ENCODE measurements at regions not wholly inside any gene's neighbourhood (a gene's known extent, or its start where the extent isn't known, plus 50 kb on each side); places are given as distances from the start of the nearest gene placed in this dataset.

DNA sequence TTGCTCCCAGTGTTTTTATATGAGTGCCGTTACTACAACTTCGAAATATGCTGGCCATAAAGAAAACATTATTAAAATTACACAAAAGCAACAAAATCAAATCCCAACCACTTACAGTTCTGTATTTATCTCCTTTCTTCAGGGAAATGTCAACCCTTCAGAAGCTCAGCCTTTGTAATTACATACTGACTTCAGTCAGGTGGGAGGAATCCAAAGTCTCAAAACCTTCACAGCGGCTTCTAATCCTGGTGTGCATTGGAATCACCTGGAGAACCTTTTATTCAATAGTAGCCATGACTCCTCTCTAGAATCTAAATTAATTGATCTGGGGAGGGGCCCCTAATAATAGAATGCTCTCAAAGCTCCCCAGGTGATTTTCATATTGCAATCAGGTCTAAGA lies 463.7 kb upstream of the ARHGEF26 start:
- CTCF ChIA-PET, result no interaction called here
- Histone ChIP-seq H2AFZ (ENCODE audit: low read depth, low read length) (no peak overlapping the region), H3K27ac (ENCODE audit: insufficient read depth, low read depth, low read length) (no peak overlapping the region), H3K4me2 (ENCODE audit: insufficient read depth, low read length) (no peak overlapping the region), H3K4me1 (ENCODE audit: control insufficient read depth, extremely low read depth, insufficient read depth, low read length) (no peaks in the 10 kb centered on the region), H3K9ac (replicated peaks; ENCODE audit: extremely low read depth, insufficient read depth, low read length) (no peak overlapping the region), H3K4me3 (replicated peaks in 1 of 3; ENCODE audit: insufficient read depth in 1 of 3, low read depth in 1 of 3, low read length in 3 of 3) (no peak overlapping the region), H3K79me2 (ENCODE audit: control insufficient read depth, insufficient read depth, low read length) (no peaks in the 10 kb centered on the region), H3K27me3 (ENCODE audit: control insufficient read depth in 2 of 2, insufficient read depth in 2 of 2, low read length in 2 of 2) (no peaks in the 10 kb centered on the region), H3K36me3 (ENCODE audit: control insufficient read depth in 2 of 2, extremely low read depth in 1 of 2, insufficient read depth in 2 of 2, low read length in 2 of 2) (no peaks in the 10 kb centered on the region), H4K20me1 (replicated peaks; ENCODE audit: control insufficient read depth, extremely low read depth, insufficient read depth, low read length) (no peaks in the 10 kb centered on the region), H3K9me1 (replicated peaks; ENCODE audit: control insufficient read depth, extremely low read depth, insufficient read depth, low read length) (no peaks in the 10 kb centered on the region), H3K9me3 (replicated peaks; ENCODE audit: control insufficient read depth, insufficient read depth, low read length) (no peaks in the 10 kb centered on the region)
- intact Hi-C loops (cut with micrococcal nuclease), result no loop called here
- FAIRE-seq, result no peak
- TF ChIP-seq MYC (IDR thresholded peaks at IDR 0.05; ENCODE audit: low read depth, low read length) (no peak), GATA2 (IDR thresholded peaks at IDR 0.05; ENCODE audit: insufficient read depth, insufficient read length, low read depth, low read length) (no peak), POLR2AphosphoS5 (IDR thresholded peaks at IDR 0.05; ENCODE audit: insufficient read depth, low read depth, low read length) (no peak), JUN (IDR thresholded peaks at IDR 0.05; ENCODE audit: borderline replicate concordance, insufficient read depth, insufficient read length, low read depth) (no peak)
- TF ChIP-seq, protein P1, sequence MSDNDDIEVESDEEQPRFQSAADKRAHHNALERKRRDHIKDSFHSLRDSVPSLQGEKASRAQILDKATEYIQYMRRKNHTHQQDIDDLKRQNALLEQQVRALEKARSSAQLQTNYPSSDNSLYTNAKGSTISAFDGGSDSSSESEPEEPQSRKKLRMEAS (IDR thresholded peaks at IDR 0.05; ENCODE audit: insufficient read depth, insufficient read length), result no peak
- TF ChIP-seq, protein P2, sequence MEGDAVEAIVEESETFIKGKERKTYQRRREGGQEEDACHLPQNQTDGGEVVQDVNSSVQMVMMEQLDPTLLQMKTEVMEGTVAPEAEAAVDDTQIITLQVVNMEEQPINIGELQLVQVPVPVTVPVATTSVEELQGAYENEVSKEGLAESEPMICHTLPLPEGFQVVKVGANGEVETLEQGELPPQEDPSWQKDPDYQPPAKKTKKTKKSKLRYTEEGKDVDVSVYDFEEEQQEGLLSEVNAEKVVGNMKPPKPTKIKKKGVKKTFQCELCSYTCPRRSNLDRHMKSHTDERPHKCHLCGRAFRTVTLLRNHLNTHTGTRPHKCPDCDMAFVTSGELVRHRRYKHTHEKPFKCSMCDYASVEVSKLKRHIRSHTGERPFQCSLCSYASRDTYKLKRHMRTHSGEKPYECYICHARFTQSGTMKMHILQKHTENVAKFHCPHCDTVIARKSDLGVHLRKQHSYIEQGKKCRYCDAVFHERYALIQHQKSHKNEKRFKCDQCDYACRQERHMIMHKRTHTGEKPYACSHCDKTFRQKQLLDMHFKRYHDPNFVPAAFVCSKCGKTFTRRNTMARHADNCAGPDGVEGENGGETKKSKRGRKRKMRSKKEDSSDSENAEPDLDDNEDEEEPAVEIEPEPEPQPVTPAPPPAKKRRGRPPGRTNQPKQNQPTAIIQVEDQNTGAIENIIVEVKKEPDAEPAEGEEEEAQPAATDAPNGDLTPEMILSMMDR (IDR thresholded peaks at IDR 0.05; ENCODE audit: extremely low read depth in 1 of 2, insufficient read depth in 1 of 2, low read depth in 1 of 2, low read length in 2 of 2), result no peak
- no TSS peak for BruUV-seq (replicated peaks)
- POLR2A ChIA-PET, result no interaction called here
- dilution Hi-C loops (cut with MboI; ENCODE audit: extremely low pct_ligation_motif_present, low sequenced_read_pairs), result no loop called here
- DNase-seq (ENCODE audit: low read depth, low spot score), result no peak

DNA sequence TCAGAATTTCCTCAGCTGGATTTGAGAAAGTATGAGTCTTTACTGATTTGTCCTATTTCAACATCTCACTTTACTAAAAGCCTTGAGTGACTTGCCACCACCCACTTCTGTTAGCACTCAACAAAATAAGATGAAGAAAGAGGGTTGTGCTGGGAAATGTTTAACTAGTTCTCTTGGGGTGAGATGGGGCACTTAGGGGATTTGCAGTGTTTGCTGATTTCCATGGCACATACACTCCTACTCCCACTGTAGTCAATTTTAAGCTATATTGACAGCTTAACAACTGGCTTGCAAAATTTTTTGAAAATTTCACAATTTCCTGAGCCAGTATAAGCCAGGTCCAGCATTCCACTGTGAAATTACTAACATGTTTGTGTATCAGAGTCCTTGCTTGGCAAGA lies 463.1 kb upstream of the ARHGEF26 start:
- no TSS peak for BruUV-seq (replicated peaks)
- H3K9me3 ChIP-seq (replicated peaks; ENCODE audit: control insufficient read depth, insufficient read depth, low read length), result no peaks in the 10 kb centered on the region
- no peak overlapping the region for H3K27ac ChIP-seq (ENCODE audit: insufficient read depth, low read depth, low read length)
- H2AFZ ChIP-seq (ENCODE audit: low read depth, low read length), result no peak overlapping the region
- H3K36me3 ChIP-seq (ENCODE audit: control insufficient read depth in 2 of 2, extremely low read depth in 1 of 2, insufficient read depth in 2 of 2, low read length in 2 of 2), result no peaks in the 10 kb centered on the region
- H3K4me3 ChIP-seq (replicated peaks in 1 of 3; ENCODE audit: insufficient read depth in 1 of 3, low read depth in 1 of 3, low read length in 3 of 3), result no peak overlapping the region
- H3K27me3 ChIP-seq (ENCODE audit: control insufficient read depth in 2 of 2, insufficient read depth in 2 of 2, low read length in 2 of 2), result no peaks in the 10 kb centered on the region
- no peak overlapping the region for H3K9ac ChIP-seq (replicated peaks; ENCODE audit: extremely low read depth, insufficient read depth, low read length)
- no peaks in the 10 kb centered on the region for H4K20me1 ChIP-seq (replicated peaks; ENCODE audit: control insufficient read depth, extremely low read depth, insufficient read depth, low read length)
- H3K79me2 ChIP-seq (ENCODE audit: control insufficient read depth, insufficient read depth, low read length), result no peaks in the 10 kb centered on the region
- no peak overlapping the region for H3K4me2 ChIP-seq (ENCODE audit: insufficient read depth, low read length)
- dilution Hi-C loops (cut with MboI; ENCODE audit: extremely low pct_ligation_motif_present, low sequenced_read_pairs), result no loop called here
- DNase-seq (ENCODE audit: low read depth, low spot score) (no peak), FAIRE-seq (no peak)
- ChIA-PET CTCF (no interaction called here), POLR2A (no interaction called here)
- intact Hi-C loops (cut with micrococcal nuclease), result no loop called here
- no peaks in the 10 kb centered on the region for H3K9me1 ChIP-seq (replicated peaks; ENCODE audit: control insufficient read depth, extremely low read depth, insufficient read depth, low read length)
- H3K4me1 ChIP-seq (ENCODE audit: control insufficient read depth, extremely low read depth, insufficient read depth, low read length), result no peaks in the 10 kb centered on the region
- TF ChIP-seq, protein P1 (IDR thresholded peaks at IDR 0.05; ENCODE audit: insufficient read depth, insufficient read length), result no peak
- no peak for TF ChIP-seq POLR2AphosphoS5 (IDR thresholded peaks at IDR 0.05; ENCODE audit: insufficient read depth, low read depth, low read length)
- TF ChIP-seq EZH2 (IDR thresholded peaks at IDR 0.05; ENCODE audit: borderline replicate concordance, low read depth, low read length, severe bottlenecking), result no peak
- TF ChIP-seq MYC (IDR thresholded peaks at IDR 0.05; ENCODE audit: low read depth, low read length), result no peak
- no peak for TF ChIP-seq POLR2A (IDR thresholded peaks at IDR 0.05; ENCODE audit: low read depth, low read length)
- TF ChIP-seq GATA2 (IDR thresholded peaks at IDR 0.05; ENCODE audit: insufficient read depth, insufficient read length, low read depth, low read length), result no peak
- TF ChIP-seq JUN (IDR thresholded peaks at IDR 0.05; ENCODE audit: borderline replicate concordance, insufficient read depth, insufficient read length, low read depth), result no peak
- TF ChIP-seq, protein P2 (IDR thresholded peaks at IDR 0.05; ENCODE audit: extremely low read depth in 1 of 2, insufficient read depth in 1 of 2, low read depth in 1 of 2, low read length in 2 of 2), result no peak
- TF ChIP-seq FOS (IDR thresholded peaks at IDR 0.05; ENCODE audit: borderline replicate concordance, insufficient read depth, low read length), result no peak
